ENCODE measurements at regions not wholly inside any gene's neighbourhood (a gene's known extent, or its start where the extent isn't known, plus 50 kb on each side); places are given as distances from the start of the nearest gene placed in this dataset.
A peak's percentile ranks its signal among the peaks of the same experiment; 100 is the strongest.
"Not testable (repeated sequence)": the region's sequence is repeated elsewhere in the genome, so short reads cannot be mapped to it uniquely, and the experiment has no call there.

- ATAC-seq (no peak), DNase-seq (ENCODE audit: missing footprints) (no peak)
- intact Hi-C loops (cut with DNase I) = no loop called here
Observed at GRCh38 chr5:125075567-125075966, 329.1 kb upstream of the ZNF608 start.

- intact Hi-C loops (cut with DNase I); DNase-seq (ENCODE audit: missing footprints); ATAC-seq: not testable (repeated sequence)
Observed at GRCh38 chr5:125079028-125079427, 332.6 kb upstream of the ZNF608 start.

- DNase-seq (ENCODE audit: missing footprints) = no peak
- intact Hi-C loops (cut with DNase I) = no loop called here
- no peak for ATAC-seq
Observed at GRCh38 chr5:125081101-125081500, 334.7 kb upstream of the ZNF608 start.

- intact Hi-C loops (cut with DNase I) = no loop called here
- ATAC-seq = peak; percentile 67
- no peak for DNase-seq (ENCODE audit: missing footprints)
Observed at GRCh38 chr5:125083981-125084380, 337.5 kb upstream of the ZNF608 start.

- no peak for ATAC-seq
- DNase-seq (ENCODE audit: missing footprints) = no peak
- intact Hi-C loops (cut with DNase I) = no loop called here
Observed at GRCh38 chr5:125085797-125086505, 339.5 kb upstream of the ZNF608 start.

GRCh38 chr5:125088522-125089105, 342.2 kb upstream of the ZNF608 start:
- DNase-seq (ENCODE audit: missing footprints) (no peak), ATAC-seq (no peak)
- intact Hi-C loops (cut with DNase I) = no loop called here

- intact Hi-C loops (cut with DNase I); DNase-seq (ENCODE audit: missing footprints); ATAC-seq: not testable (repeated sequence)
Observed at GRCh38 chr5:125092138-125092537, 345.7 kb upstream of the ZNF608 start.

- no peak for ATAC-seq
- DNase-seq (ENCODE audit: missing footprints) = no peak
- intact Hi-C loops (cut with DNase I) = no loop called here
Observed at GRCh38 chr5:125093776-125094175, 347.3 kb upstream of the ZNF608 start.

GRCh38 chr5:125100342-125100741, 353.9 kb upstream of the ZNF608 start:
- no peak for DNase-seq (ENCODE audit: missing footprints)
- intact Hi-C loops (cut with DNase I) = no loop called here
- ATAC-seq = no peak

GRCh38 chr5:125100951-125101350, 354.5 kb upstream of the ZNF608 start:
- DNase-seq (ENCODE audit: missing footprints) (no peak), ATAC-seq (no peak)
- intact Hi-C loops (cut with DNase I) = no loop called here

GRCh38 chr5:125103459-125103858, 357.0 kb upstream of the ZNF608 start:
- ATAC-seq (no peak), DNase-seq (ENCODE audit: missing footprints) (no peak)
- intact Hi-C loops (cut with DNase I) = no loop called here

GRCh38 chr5:125106271-125106670, 359.8 kb upstream of the ZNF608 start:
- intact Hi-C loops (cut with DNase I) = no loop called here
- ATAC-seq (no peak), DNase-seq (ENCODE audit: missing footprints) (no peak)

GRCh38 chr5:125106881-125107280, 360.4 kb upstream of the ZNF608 start:
- no peak for DNase-seq (ENCODE audit: missing footprints)
- ATAC-seq = no peak
- intact Hi-C loops (cut with DNase I) = no loop called here

- ATAC-seq = no peak
- no peak for DNase-seq (ENCODE audit: missing footprints)
- intact Hi-C loops (cut with DNase I) = no loop called here
Observed at GRCh38 chr5:125109293-125109692, 362.9 kb upstream of the ZNF608 start.

- ATAC-seq (no peak), DNase-seq (ENCODE audit: missing footprints) (no peak)
- intact Hi-C loops (cut with DNase I) = no loop called here
Observed at GRCh38 chr5:125109816-125110215, 363.4 kb upstream of the ZNF608 start.

GRCh38 chr5:125112196-125112595, 365.8 kb upstream of the ZNF608 start:
- intact Hi-C loops (cut with DNase I) = no loop called here
- no peak for DNase-seq (ENCODE audit: missing footprints)
- no peak for ATAC-seq

- no peak for ATAC-seq
- no peak for DNase-seq (ENCODE audit: missing footprints)
- intact Hi-C loops (cut with DNase I) = no loop called here
Observed at GRCh38 chr5:125113328-125113727, 366.9 kb upstream of the ZNF608 start.

GRCh38 chr5:125115195-125115525, 368.7 kb upstream of the ZNF608 start:
- DNase-seq (ENCODE audit: missing footprints) (no peak), ATAC-seq (no peak)
- intact Hi-C loops (cut with DNase I) = no loop called here

GRCh38 chr5:125117566-125117965, 371.1 kb upstream of the ZNF608 start:
- no peak for ATAC-seq
- intact Hi-C loops (cut with DNase I) = no loop called here

GRCh38 chr5:125120012-125120411, 373.6 kb upstream of the ZNF608 start:
- DNase-seq (ENCODE audit: missing footprints) (no peak), ATAC-seq (no peak)
- intact Hi-C loops (cut with DNase I) = no loop called here

More at GRCh38 chr5:125117566-125117965, 371.1 kb upstream of the ZNF608 start:
- DNase-seq (ENCODE audit: missing footprints) = no peak
